CD4-positive, CD25-positive, alpha-beta regulatory T cell (primary cell): ENCODE measurements at regions not wholly inside any gene's neighbourhood (a gene's known extent, or its start where the extent isn't known, plus 50 kb on each side); places are given as distances from the start of the nearest gene placed in this dataset.

Experiments
- ATAC-seq, 2 donors: fragments of 150-1000 bp; cut with Tn5 transposase; one replicate each; pipeline ENCODE4 v1.10.0; 2021; ENCODE audit warnings: low read depth in 2 of 2, moderate number of reproducible peaks in 2 of 2, moderate library complexity in 1 of 2
- DNase-seq, 3 donors: peaks; one replicate each; pipeline versions ENCODE4 v3.0.0 to v3.0.0-alpha.2; 2012 to 2022; ENCODE audit warnings: mixed read lengths in 1 of 3
- H3K27ac ChIP-seq: one replicate; pipeline ENCODE4 v1.7.0; 2013; ENCODE audit warnings: mild to moderate bottlenecking, low read length; ENCODE audit not compliant: insufficient read depth, poor library complexity, severe bottlenecking
- H3K27me3 ChIP-seq: one replicate; pipeline ENCODE4 v1.7.0; 2013; ENCODE audit warnings: low read length; ENCODE audit not compliant: control insufficient read depth, insufficient read depth
- H3K36me3 ChIP-seq: one replicate; pipeline ENCODE4 v1.7.0; 2013; ENCODE audit warnings: mild to moderate bottlenecking, low read length, moderate library complexity; ENCODE audit not compliant: control insufficient read depth, insufficient read depth
- H3K4me1 ChIP-seq: 2 replicates; pipeline ENCODE4 v1.7.0; 2013; ENCODE audit warnings: mild to moderate bottlenecking, low read length; ENCODE audit not compliant: insufficient read depth, control insufficient read depth, poor library complexity, severe bottlenecking
- H3K4me3 ChIP-seq: one replicate; pipeline ENCODE4 v1.7.0; 2013; ENCODE audit warnings: low read depth, mild to moderate bottlenecking, low read length, moderate library complexity
- H3K9me3 ChIP-seq, 2 experiments: 1 replicate in 1 of 2; 2 replicates in 1 of 2; pipeline ENCODE4 v1.7.0; 2013; ENCODE audit warnings: low read length in 2 of 2, mild to moderate bottlenecking in 1 of 2, moderate library complexity in 1 of 2; ENCODE audit not compliant: control insufficient read depth in 2 of 2
- H3K27ac Mint-ChIP-seq, 3 donors: one replicate each; pipeline ENCODE4 v1.8.0; 2020 to 2022; ENCODE audit warnings: mild to moderate bottlenecking in 3 of 3, mixed read lengths in 3 of 3, moderate library complexity in 2 of 3
- H3K27me3 Mint-ChIP-seq: one replicate; pipeline ENCODE4 v1.8.0; 2022; ENCODE audit warnings: mild to moderate bottlenecking, mixed read lengths
- H3K36me3 Mint-ChIP-seq: one replicate; pipeline ENCODE4 v1.8.0; 2020; ENCODE audit warnings: mixed read lengths
- H3K4me1 Mint-ChIP-seq, 4 donors: one replicate each; pipeline ENCODE4 v1.8.0; 2020 to 2022; ENCODE audit warnings: mixed read lengths in 4 of 4, mild to moderate bottlenecking in 1 of 4
- H3K4me3 Mint-ChIP-seq, 4 donors: one replicate each; pipeline ENCODE4 v1.8.0; 2020 to 2022; ENCODE audit warnings: mild to moderate bottlenecking in 4 of 4, mixed read lengths in 4 of 4, moderate library complexity in 3 of 4
- H3K9me3 Mint-ChIP-seq, 7 donors: one replicate each; pipeline ENCODE4 v1.8.0; 2020 to 2022; ENCODE audit warnings: mixed read lengths in 7 of 7, mild to moderate bottlenecking in 3 of 7, moderate library complexity in 2 of 7

- Mint-ChIP-seq H3K9me3 (peaks cover 0 to 4% (median 0%) of the 10 kb centered on the region in 7 donors), H3K27ac (no peak overlapping the region), H3K27me3 (peaks cover 4% of the 10 kb centered on the region), H3K4me3 (no peak overlapping the region), H3K36me3 (peaks cover 28% of the 10 kb centered on the region), H3K4me1 (no peaks in the 10 kb centered on the region)
- H3K4me3 ChIP-seq = no peak overlapping the region
- H3K27ac ChIP-seq = no peak overlapping the region
- no peaks in the 10 kb centered on the region for H3K9me3 ChIP-seq
- no peak for ATAC-seq
- H3K4me1 ChIP-seq = no peaks in the 10 kb centered on the region
- H3K27me3 ChIP-seq = no peaks in the 10 kb centered on the region
- H3K36me3 ChIP-seq = no peaks in the 10 kb centered on the region
- DNase-seq = no peak
Observed at GRCh38 chr1:58430421-58431275, 115.9 kb downstream of the OMA1 start.

- Histone ChIP-seq H3K9me3 (no peaks in the 10 kb centered on the region), H3K27me3 (no peaks in the 10 kb centered on the region), H3K27ac (no peak overlapping the region), H3K4me3 (no peak overlapping the region), H3K4me1 (no peaks in the 10 kb centered on the region), H3K36me3 (no peaks in the 10 kb centered on the region)
- Mint-ChIP-seq H3K27me3 (peaks cover 4% of the 10 kb centered on the region), H3K9me3 (peaks cover 0 to 4% (median 0%) of the 10 kb centered on the region in 7 donors), H3K36me3 (peaks cover 39% of the 10 kb centered on the region), H3K4me3 (no peak overlapping the region), H3K4me1 (no peaks in the 10 kb centered on the region), H3K27ac (no peak overlapping the region)
- ATAC-seq (no peak), DNase-seq (no peak)
Observed at GRCh38 chr1:58426918-58427317, 119.6 kb downstream of the OMA1 start.

GRCh38 chr1:58422436-58422835 lies 124.1 kb downstream of the OMA1 start:
- DNase-seq = no peak
- no peak for ATAC-seq
- Mint-ChIP-seq H3K4me1 (no peaks in the 10 kb centered on the region), H3K4me3 (no peak overlapping the region), H3K27me3 (peaks cover 4% of the 10 kb centered on the region), H3K9me3 (peaks cover 0 to 2% (median 0%) of the 10 kb centered on the region in 7 donors), H3K36me3 (peaks cover 22% of the 10 kb centered on the region), H3K27ac (no peak overlapping the region)
- H3K4me3 ChIP-seq = no peak overlapping the region
- no peak overlapping the region for H3K27ac ChIP-seq
- no peaks in the 10 kb centered on the region for H3K27me3 ChIP-seq
- no peaks in the 10 kb centered on the region for H3K4me1 ChIP-seq
- H3K36me3 ChIP-seq = no peaks in the 10 kb centered on the region
- no peaks in the 10 kb centered on the region for H3K9me3 ChIP-seq

- Mint-ChIP-seq H3K27me3 (no peaks in the 10 kb centered on the region), H3K4me1 (no peaks in the 10 kb centered on the region), H3K4me3 (no peak overlapping the region), H3K27ac (no peak overlapping the region), H3K9me3 (no peaks in the 10 kb centered on the region), H3K36me3 (no peaks in the 10 kb centered on the region)
- DNase-seq (no peak), ATAC-seq (no peak)
- Histone ChIP-seq H3K4me3 (no peak overlapping the region), H3K36me3 (no peaks in the 10 kb centered on the region), H3K4me1 (no peaks in the 10 kb centered on the region), H3K9me3 (no peaks in the 10 kb centered on the region), H3K27ac (no peak overlapping the region), H3K27me3 (no peaks in the 10 kb centered on the region)
Observed at GRCh38 chr1:58418283-58419228, 128.0 kb downstream of the OMA1 start.

GRCh38 chr1:58412071-58412580 lies 134.4 kb downstream of the OMA1 start:
- H3K4me1 Mint-ChIP-seq = no peaks in the 10 kb centered on the region
- H3K36me3 Mint-ChIP-seq = no peaks in the 10 kb centered on the region
- Histone ChIP-seq H3K27me3 (no peaks in the 10 kb centered on the region), H3K27ac (no peak overlapping the region), H3K36me3 (no peaks in the 10 kb centered on the region), H3K4me3 (no peak overlapping the region), H3K9me3 (no peaks in the 10 kb centered on the region), H3K4me1 (no peaks in the 10 kb centered on the region)
- H3K27ac Mint-ChIP-seq = no peak overlapping the region
- H3K27me3 Mint-ChIP-seq = no peaks in the 10 kb centered on the region
- H3K4me3 Mint-ChIP-seq = no peak overlapping the region
- ATAC-seq (no peak), DNase-seq (no peak)
- H3K9me3 Mint-ChIP-seq = no peaks in the 10 kb centered on the region

GRCh38 chr1:58409890-58410289 lies 136.6 kb downstream of the OMA1 start:
- Histone ChIP-seq H3K4me1 (no peaks in the 10 kb centered on the region), H3K27ac (no peak overlapping the region), H3K36me3 (no peaks in the 10 kb centered on the region), H3K4me3 (no peak overlapping the region), H3K9me3 (no peaks in the 10 kb centered on the region), H3K27me3 (no peaks in the 10 kb centered on the region)
- no peak overlapping the region for H3K27ac Mint-ChIP-seq
- H3K4me1 Mint-ChIP-seq = no peaks in the 10 kb centered on the region
- H3K36me3 Mint-ChIP-seq = no peaks in the 10 kb centered on the region
- H3K9me3 Mint-ChIP-seq = no peaks in the 10 kb centered on the region
- H3K27me3 Mint-ChIP-seq = no peaks in the 10 kb centered on the region
- ATAC-seq = no peak
- no peak overlapping the region for H3K4me3 Mint-ChIP-seq
- no peak for DNase-seq

GRCh38 chr1:58409336-58409735 lies 137.2 kb downstream of the OMA1 start:
- no peak overlapping the region for H3K4me3 ChIP-seq
- H3K36me3 ChIP-seq = no peaks in the 10 kb centered on the region
- no peak overlapping the region for H3K27ac ChIP-seq
- no peak overlapping the region for H3K27ac Mint-ChIP-seq
- H3K9me3 Mint-ChIP-seq = no peaks in the 10 kb centered on the region
- H3K4me1 Mint-ChIP-seq = no peaks in the 10 kb centered on the region
- H3K27me3 Mint-ChIP-seq = no peaks in the 10 kb centered on the region
- no peaks in the 10 kb centered on the region for H3K27me3 ChIP-seq
- DNase-seq (no peak), ATAC-seq (no peak)
- H3K4me1 ChIP-seq = no peaks in the 10 kb centered on the region
- H3K9me3 ChIP-seq = no peaks in the 10 kb centered on the region
- H3K4me3 Mint-ChIP-seq = no peak overlapping the region
- H3K36me3 Mint-ChIP-seq = no peaks in the 10 kb centered on the region
